ENCODE measurements at regions not wholly inside any gene's neighbourhood (a gene's known extent, or its start where the extent isn't known, plus 50 kb on each side); places are given as distances from the start of the nearest gene placed in this dataset.

DNA sequence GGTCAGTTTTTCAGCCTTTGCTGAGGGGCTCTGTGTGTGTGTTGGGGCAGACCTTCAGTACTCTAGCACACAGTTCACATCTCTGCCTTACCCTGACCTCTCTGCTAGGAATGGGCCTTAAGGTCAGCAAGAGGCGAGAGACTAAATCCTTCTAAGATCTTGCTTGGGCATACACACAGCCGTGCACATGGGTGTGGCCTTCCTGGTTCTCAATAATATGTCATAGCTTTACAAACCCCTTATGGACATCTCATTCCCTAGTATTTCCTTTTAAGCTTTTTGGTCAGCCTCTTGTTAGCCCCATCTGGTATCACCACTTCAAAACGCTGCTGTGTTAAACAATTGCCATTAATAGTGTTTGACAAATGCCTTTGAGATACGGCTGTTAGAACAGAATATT is 69.4 kb upstream of the SPATA13 start:
- no peaks in the 10 kb centered on the region for H3K4me1 ChIP-seq (ENCODE audit: control insufficient read depth in 1 of 2, insufficient read depth in 1 of 2, low read depth in 1 of 2, low read length in 1 of 2)
- TF ChIP-seq, protein P1, sequence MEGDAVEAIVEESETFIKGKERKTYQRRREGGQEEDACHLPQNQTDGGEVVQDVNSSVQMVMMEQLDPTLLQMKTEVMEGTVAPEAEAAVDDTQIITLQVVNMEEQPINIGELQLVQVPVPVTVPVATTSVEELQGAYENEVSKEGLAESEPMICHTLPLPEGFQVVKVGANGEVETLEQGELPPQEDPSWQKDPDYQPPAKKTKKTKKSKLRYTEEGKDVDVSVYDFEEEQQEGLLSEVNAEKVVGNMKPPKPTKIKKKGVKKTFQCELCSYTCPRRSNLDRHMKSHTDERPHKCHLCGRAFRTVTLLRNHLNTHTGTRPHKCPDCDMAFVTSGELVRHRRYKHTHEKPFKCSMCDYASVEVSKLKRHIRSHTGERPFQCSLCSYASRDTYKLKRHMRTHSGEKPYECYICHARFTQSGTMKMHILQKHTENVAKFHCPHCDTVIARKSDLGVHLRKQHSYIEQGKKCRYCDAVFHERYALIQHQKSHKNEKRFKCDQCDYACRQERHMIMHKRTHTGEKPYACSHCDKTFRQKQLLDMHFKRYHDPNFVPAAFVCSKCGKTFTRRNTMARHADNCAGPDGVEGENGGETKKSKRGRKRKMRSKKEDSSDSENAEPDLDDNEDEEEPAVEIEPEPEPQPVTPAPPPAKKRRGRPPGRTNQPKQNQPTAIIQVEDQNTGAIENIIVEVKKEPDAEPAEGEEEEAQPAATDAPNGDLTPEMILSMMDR (IDR thresholded peaks at IDR 0.05): no peak

DNA sequence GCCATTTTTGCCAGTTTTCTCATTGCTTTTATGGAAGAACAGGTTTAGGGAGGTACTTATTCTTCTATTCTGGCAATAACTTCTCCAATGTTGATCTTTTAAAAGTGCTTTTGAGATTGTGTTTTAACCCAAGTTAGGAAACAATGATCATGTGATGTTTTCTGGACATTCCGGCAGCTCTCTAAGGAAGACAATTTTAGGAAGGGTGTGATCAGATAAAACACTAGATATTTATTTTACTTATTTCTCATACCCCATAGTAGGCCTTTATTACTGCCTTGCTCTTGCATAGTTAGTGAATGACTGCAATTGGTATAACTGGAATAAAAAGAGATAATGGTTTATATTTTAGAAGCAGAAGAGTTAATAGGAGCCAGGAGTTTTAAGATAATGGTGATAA is 68.4 kb upstream of the SPATA13 start:
- Histone ChIP-seq H3K4me3 (ENCODE audit: low read depth in 1 of 2, low read length in 1 of 2) (no peak overlapping the region), H3K4me1 (ENCODE audit: control insufficient read depth in 1 of 2, insufficient read depth in 1 of 2, low read depth in 1 of 2, low read length in 1 of 2) (no peaks in the 10 kb centered on the region), H3K27me3 (no peaks in the 10 kb centered on the region), H3K9me3 (no peaks in the 10 kb centered on the region), H3K27ac (no peak overlapping the region), H3K36me3 (no peaks in the 10 kb centered on the region)
- TF ChIP-seq, protein P1 (IDR thresholded peaks at IDR 0.05): no peak

More for the DNA sequence above, 69.4 kb upstream of the SPATA13 start:
- Histone ChIP-seq H3K27ac (no peak overlapping the region), H3K4me3 (ENCODE audit: low read depth in 1 of 2, low read length in 1 of 2) (no peak overlapping the region), H3K9me3 (no peaks in the 10 kb centered on the region), H3K27me3 (no peaks in the 10 kb centered on the region), H3K36me3 (no peaks in the 10 kb centered on the region)

DNA sequence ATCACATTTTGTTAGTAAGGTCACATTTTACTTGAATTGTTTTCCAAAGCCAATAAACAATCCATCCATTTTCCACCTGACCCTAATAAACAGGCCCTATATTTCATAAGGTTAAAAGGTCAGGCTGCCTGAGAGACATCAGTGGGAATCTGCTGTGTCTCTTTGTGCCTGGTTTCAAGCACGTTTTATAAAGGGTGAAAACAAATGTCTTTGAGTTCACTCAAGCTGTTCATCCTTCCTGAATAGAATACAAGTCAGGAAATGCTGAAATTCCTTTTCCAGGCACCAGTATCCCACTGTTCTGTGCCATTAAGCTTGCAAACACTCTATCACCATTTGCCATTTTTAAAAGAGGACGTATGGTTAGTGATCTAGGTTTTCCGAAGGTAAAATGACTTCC is 67.5 kb upstream of the SPATA13 start:
- no peaks in the 10 kb centered on the region for H3K27me3 ChIP-seq
- H3K4me1 ChIP-seq (ENCODE audit: control insufficient read depth in 1 of 2, insufficient read depth in 1 of 2, low read depth in 1 of 2, low read length in 1 of 2): no peaks in the 10 kb centered on the region
- no peaks in the 10 kb centered on the region for H3K36me3 ChIP-seq
- H3K9me3 ChIP-seq: no peaks in the 10 kb centered on the region
- TF ChIP-seq, protein P1 (IDR thresholded peaks at IDR 0.05): no peak
- no peak overlapping the region for H3K4me3 ChIP-seq (ENCODE audit: low read depth in 1 of 2, low read length in 1 of 2)
- H3K27ac ChIP-seq: no peak overlapping the region

DNA sequence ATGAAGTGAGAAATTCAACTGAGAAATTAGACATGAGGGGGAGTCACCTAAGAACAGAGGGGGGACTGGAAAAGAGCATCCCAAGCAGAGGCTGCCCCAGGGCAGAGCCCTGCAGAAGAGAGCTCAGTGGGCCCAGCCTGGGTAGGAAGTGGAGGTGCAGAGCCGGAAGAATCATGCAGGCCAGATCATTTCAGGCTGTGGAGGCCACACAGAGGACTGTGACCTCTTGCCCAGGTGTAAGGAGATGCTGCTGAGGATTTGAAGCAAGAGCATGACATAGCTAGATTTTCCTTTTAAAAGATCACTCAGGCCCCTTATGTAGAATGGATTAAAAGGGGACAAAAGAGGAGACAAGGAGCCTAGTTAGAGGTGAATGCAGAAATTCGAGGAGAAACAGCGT is 63.9 kb upstream of the SPATA13 start:
- Histone ChIP-seq H3K36me3 (no peaks in the 10 kb centered on the region), H3K27ac (no peak overlapping the region), H3K9me3 (no peaks in the 10 kb centered on the region), H3K27me3 (no peaks in the 10 kb centered on the region), H3K4me3 (ENCODE audit: low read depth in 1 of 2, low read length in 1 of 2) (no peak overlapping the region), H3K4me1 (ENCODE audit: control insufficient read depth in 1 of 2, insufficient read depth in 1 of 2, low read depth in 1 of 2, low read length in 1 of 2) (no peaks in the 10 kb centered on the region)
- TF ChIP-seq, protein P1 (IDR thresholded peaks at IDR 0.05): no peak

DNA sequence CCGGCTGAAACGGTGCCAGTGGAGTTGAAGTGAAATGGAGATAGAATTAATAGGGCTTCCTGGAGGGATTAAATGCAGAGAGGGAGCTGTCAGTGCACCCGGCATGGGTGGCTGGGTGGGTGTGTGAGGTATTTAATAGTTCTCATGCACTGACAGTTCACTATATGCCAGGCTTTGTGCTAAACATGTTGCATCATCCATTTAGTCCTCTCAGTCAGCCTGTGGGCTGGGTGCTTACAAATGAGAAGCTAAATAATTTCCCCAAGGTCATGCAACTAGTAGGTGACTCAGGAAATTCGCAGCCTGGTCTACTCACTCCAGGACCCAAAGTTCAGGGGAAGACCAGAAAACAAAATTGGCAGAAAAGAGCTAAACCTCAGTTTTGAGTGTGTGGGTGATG is 63.5 kb upstream of the SPATA13 start:
- TF ChIP-seq, protein P1 (IDR thresholded peaks at IDR 0.05): no peak

DNA sequence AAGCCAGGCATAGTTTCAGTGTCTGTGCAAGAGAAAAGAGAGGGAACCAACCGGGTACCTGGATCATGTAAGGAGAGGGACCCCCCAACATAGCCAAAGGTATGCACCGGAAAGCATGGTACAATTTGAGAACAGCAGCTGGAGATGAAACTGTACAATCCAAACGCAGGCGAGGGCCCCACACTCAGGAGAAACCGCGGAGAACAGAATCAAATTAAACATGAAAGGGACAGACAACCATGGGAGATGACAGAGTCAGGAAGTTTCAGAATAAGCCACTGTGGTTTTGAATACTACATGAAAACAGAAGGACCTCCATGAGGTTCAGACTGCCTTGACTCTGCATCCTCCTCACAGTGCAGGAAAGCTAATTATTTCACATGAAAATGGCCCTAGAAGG is 62.9 kb upstream of the SPATA13 start:
- Histone ChIP-seq H3K27me3 (no peaks in the 10 kb centered on the region), H3K27ac (no peak overlapping the region), H3K9me3 (no peaks in the 10 kb centered on the region), H3K36me3 (no peaks in the 10 kb centered on the region), H3K4me1 (ENCODE audit: control insufficient read depth in 1 of 2, insufficient read depth in 1 of 2, low read depth in 1 of 2, low read length in 1 of 2) (no peaks in the 10 kb centered on the region), H3K4me3 (ENCODE audit: low read depth in 1 of 2, low read length in 1 of 2) (no peak overlapping the region)
- TF ChIP-seq, protein P1 (IDR thresholded peaks at IDR 0.05): no peak

More for the DNA sequence above, 63.5 kb upstream of the SPATA13 start:
- no peak overlapping the region for H3K27ac ChIP-seq
- H3K36me3 ChIP-seq: no peaks in the 10 kb centered on the region
- H3K9me3 ChIP-seq: no peaks in the 10 kb centered on the region
- no peaks in the 10 kb centered on the region for H3K27me3 ChIP-seq
- H3K4me1 ChIP-seq (ENCODE audit: control insufficient read depth in 1 of 2, insufficient read depth in 1 of 2, low read depth in 1 of 2, low read length in 1 of 2): no peaks in the 10 kb centered on the region
- no peak overlapping the region for H3K4me3 ChIP-seq (ENCODE audit: low read depth in 1 of 2, low read length in 1 of 2)

All from neutrophil (primary cell).